ENCODE measurements at regions not wholly inside any gene's neighbourhood (a gene's known extent, or its start where the extent isn't known, plus 50 kb on each side); places are given as distances from the start of the nearest gene placed in this dataset.

GRCh38 chr4:64503945-64504675, 94.9 kb upstream of the TECRL start:
- no peak for TF ChIP-seq POLR2A (IDR thresholded peaks at IDR 0.05; ENCODE audit: low read depth)
- no peak for TF ChIP-seq CTCF (IDR thresholded peaks at IDR 0.05)
